ENCODE measurements at regions not wholly inside any gene's neighbourhood (a gene's known extent, or its start where the extent isn't known, plus 50 kb on each side); places are given as distances from the start of the nearest gene placed in this dataset.

GRCh38 chr11:70769106-70769505 lies 370.8 kb downstream of the CTTN start:
- no peak for DNase-seq

DNA sequence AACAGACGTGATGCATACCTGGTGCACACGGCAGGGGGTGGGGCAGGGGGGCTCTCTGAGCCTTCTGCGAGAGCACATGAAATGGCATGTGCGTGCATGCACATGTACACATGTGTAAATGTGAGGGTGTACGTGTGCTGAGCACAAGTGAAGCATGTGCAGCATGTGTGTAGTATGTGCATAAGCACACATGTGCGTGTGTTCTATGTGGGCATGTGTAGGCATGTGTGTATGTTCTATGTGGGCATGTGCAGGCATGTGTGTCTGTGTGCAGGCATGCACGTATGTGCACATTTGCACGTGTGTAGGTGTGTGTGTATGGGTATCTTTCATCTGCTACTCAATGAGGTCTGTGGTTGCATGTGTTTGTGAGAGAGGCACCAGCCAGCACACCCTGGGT lies 371.2 kb downstream of the CTTN start:
- DNase-seq: no peak

GRCh38 chr11:70771099-70771885 lies 373.0 kb downstream of the CTTN start:
- DNase-seq: no peak

- no peak for DNase-seq
Observed at GRCh38 chr11:70772950-70773349, 374.6 kb downstream of the CTTN start.

GRCh38 chr11:70775386-70776075 lies 377.2 kb downstream of the CTTN start:
- no peak for DNase-seq

- no peak for DNase-seq
Observed at GRCh38 chr11:70776914-70777532, 378.7 kb downstream of the CTTN start.

GRCh38 chr11:70778883-70779282 lies 380.6 kb downstream of the CTTN start:
- no peak for DNase-seq

- DNase-seq: no peak
Observed at GRCh38 chr11:70779433-70780245, 381.3 kb downstream of the CTTN start.

GRCh38 chr11:70780246-70780535 lies 381.9 kb downstream of the CTTN start:
- no peak for DNase-seq

DNA sequence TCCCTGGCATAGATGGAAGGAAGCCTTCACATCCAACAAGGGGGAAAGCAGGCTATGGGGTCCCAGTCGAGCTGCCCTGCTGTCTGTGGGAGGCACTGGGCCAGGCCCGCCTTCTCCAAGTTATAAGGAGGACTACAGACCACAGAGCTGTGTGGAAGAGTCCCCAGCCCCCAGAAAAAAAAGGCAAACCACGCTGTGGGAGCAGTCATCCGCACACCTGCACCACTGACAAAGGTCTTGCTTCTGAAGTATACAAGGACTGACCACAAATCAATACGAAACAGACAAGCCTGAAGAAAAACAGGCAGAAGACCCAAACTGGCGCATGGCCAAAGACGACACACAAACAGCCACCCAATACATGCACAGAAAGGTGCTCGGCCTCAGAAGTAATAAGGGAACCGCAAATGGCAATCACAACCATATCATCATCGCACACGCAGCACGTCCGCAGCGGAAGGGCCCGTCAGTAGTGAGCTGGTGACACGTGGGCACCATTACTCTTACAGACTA lies 384.1 kb downstream of the CTTN start:
- no peak for DNase-seq

DNA sequence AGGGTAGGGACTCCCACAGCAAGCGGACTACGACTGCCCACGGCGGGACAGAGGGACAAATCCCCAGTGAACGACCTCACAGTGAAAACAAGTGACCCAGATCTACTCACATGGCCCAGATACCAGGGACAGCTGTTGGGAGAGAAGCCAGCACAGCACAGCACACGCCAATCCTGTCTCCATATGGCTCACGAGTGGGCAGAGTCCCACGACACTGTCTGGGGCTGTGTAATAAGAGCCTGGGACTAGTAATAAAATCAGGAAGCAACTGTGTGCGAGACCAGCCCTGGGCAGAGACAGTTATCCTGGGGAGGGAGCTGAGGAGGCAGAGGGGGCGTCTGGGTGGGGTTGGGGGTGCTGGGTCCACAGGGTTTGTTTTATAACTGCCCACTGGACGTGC lies 385.0 kb downstream of the CTTN start:
- no peak for DNase-seq

DNA sequence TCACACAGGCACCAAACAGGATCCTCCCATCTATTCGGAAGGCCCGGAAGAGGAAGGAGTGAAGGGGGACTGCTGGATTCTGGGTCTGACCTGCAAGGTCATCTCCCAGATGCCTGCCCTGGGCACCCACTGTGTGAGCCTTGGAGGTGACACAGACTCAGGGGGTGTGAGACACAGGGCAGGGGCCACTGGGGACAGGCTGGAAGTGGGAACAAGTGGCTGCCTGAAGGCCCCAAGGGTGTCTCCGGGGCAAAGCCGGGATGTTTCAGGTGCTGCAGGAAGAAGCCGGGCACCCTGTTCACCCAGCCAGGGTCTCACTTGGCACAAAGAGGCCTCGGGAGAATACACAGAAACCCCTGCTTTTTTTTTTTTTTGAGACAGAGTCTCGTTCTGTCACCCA lies 385.5 kb downstream of the CTTN start:
- DNase-seq: no peak

DNA sequence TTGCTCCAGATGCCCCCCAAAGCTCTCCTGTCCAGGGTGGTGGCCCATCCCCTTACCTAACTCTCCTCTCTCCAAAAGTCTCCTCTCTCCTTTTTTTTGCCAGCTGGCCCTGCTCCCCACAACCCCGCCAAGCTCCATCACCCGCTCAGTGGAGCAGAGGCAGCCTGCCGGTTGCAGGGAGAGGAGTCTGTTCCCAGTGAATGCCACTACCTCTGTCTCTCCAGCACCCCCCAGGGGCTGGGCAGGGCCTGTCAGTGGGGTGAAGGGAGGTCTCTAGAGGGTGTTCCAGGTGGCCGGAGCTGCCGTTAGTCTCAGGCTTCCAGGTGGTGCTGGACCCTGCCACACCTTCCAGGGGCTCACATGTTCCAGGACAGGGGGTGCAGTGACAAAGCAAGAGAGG lies 387.0 kb downstream of the CTTN start:
- DNase-seq: no peak

GRCh38 chr11:70786021-70786665 lies 387.8 kb downstream of the CTTN start:
- no peak for DNase-seq

DNA sequence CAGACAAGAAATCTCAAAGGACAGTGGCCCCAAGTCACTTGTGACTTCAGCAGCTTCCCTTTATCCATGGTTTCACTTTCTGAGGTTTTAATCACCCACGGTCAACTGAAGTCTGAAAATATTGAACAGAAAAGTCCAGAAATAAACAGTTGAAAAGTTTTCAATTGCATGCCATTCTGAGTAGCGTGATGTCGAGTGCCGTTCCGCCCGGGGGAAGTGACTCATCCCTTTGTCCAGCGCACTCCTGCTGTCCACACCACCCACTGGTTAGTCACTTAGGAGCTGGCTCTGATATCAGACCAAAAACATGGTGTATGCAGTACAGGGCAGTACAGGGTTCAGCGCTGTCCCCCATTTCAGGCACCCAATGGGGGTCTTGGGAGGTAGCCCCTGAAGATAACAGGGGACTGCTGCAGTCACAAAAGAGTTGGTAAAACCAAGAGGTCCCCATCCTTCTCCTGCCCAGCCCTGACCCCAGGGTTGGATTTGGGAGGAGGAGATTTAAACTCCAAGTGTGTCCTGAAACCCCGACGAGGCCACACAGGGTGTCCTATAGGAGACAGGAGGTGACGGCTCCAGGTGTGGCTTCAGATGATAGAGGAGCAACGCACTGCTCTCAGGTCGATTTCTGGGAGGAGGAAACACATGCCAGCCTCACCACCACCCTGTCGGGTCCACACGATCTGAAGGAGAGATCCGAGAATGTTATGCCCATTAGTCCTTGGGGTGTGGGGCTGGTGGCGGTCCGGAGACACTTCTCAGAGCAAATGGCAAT lies 390.1 kb downstream of the CTTN start:
- no peak for DNase-seq

- DNase-seq: no peak
Observed at GRCh38 chr11:70790671-70791300, 392.5 kb downstream of the CTTN start.

- no peak for DNase-seq
Observed at GRCh38 chr11:70796648-70797227, 398.4 kb downstream of the CTTN start.

DNA sequence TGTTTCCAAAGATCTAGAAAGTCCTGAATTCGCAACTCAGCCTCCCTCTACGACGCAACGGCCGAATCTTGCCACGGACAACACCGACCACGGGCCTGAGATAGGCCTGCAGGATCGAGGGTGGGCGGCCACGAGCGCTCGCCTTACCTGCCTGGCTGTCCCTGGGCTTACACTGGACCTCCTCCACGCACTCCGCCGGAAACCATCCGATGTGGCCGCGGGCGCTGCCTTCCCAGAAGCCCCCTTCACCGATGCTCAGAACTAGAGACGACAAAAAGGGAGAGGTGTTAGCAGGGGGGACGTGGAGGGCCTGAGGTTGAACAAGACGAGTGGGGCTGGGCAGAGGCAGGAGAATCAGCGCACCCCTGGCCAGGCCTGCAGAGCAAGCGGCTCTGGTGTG lies 400.0 kb downstream of the CTTN start:
- no peak for DNase-seq

DNA sequence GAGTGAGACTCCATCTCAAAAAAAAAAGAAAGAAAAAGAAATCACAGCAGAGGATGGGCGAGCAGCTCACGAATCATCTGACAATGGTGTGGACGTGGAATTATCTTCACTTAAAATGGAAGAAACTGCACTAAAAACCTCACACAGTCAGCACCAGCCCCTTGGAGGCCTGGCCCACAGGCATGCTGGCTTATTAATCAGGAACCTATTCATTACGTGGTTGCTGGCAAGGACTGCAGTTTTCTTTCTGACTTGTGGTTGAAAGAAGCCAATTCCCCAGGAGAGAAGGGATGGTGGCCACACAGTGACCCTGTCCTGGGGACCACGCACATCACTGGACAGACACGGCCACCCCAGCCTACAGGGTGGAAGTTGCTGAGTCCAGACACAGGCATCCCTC lies 401.1 kb downstream of the CTTN start:
- no peak for DNase-seq

DNA sequence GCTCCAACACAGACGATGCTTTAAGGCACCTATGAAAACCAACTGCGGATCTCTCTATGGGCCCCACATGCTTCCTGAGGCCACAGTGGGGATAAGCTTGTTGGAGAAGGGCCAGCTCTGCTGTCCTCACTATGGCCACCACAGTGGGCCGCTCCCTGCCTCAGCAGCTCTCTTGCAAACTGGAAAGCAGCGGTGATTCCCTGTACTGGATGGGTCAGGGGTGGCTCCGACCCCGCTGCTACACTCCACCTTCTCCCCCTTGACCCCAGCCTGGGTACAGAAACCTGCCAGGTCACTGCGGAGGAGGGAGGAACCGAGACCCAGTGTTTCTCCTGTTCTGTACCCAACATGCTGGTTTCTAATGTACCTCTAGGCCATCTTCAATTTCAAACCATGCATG lies 403.9 kb downstream of the CTTN start:
- no peak for DNase-seq
